LNCAP (cell line): ENCODE measurements at regions not wholly inside any gene's neighbourhood (a gene's known extent, or its start where the extent isn't known, plus 50 kb on each side); places are given as distances from the start of the nearest gene placed in this dataset.

Experiments
- TF ChIP-seq, protein P1 (sequence below): fragments of 450-650 bp; IDR thresholded peaks from 2 replicates; pipeline ENCODE4 v1.5.1; 2017; ENCODE audit warnings: mild to moderate bottlenecking

DNA sequence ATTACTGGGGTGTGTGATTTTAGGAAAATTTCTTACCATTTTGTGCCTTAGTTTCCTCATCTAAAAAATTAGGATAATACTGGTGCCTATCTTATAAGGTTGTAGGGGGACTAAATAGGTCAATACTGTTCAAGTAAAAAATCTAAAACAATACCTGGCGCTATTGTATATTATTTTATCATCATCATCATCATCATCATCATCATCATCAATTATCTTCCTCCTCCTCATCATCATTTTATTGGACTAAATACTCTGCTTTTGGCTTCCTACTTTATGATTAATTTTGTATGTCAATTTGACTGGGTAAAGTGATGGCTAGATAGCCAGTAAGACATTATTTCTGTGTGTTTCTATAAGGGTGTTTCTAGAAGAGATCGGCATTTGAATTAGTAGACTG, 435.5 kb downstream of the DHX35 start:
- TF ChIP-seq, protein P1, sequence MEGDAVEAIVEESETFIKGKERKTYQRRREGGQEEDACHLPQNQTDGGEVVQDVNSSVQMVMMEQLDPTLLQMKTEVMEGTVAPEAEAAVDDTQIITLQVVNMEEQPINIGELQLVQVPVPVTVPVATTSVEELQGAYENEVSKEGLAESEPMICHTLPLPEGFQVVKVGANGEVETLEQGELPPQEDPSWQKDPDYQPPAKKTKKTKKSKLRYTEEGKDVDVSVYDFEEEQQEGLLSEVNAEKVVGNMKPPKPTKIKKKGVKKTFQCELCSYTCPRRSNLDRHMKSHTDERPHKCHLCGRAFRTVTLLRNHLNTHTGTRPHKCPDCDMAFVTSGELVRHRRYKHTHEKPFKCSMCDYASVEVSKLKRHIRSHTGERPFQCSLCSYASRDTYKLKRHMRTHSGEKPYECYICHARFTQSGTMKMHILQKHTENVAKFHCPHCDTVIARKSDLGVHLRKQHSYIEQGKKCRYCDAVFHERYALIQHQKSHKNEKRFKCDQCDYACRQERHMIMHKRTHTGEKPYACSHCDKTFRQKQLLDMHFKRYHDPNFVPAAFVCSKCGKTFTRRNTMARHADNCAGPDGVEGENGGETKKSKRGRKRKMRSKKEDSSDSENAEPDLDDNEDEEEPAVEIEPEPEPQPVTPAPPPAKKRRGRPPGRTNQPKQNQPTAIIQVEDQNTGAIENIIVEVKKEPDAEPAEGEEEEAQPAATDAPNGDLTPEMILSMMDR: no peak

DNA sequence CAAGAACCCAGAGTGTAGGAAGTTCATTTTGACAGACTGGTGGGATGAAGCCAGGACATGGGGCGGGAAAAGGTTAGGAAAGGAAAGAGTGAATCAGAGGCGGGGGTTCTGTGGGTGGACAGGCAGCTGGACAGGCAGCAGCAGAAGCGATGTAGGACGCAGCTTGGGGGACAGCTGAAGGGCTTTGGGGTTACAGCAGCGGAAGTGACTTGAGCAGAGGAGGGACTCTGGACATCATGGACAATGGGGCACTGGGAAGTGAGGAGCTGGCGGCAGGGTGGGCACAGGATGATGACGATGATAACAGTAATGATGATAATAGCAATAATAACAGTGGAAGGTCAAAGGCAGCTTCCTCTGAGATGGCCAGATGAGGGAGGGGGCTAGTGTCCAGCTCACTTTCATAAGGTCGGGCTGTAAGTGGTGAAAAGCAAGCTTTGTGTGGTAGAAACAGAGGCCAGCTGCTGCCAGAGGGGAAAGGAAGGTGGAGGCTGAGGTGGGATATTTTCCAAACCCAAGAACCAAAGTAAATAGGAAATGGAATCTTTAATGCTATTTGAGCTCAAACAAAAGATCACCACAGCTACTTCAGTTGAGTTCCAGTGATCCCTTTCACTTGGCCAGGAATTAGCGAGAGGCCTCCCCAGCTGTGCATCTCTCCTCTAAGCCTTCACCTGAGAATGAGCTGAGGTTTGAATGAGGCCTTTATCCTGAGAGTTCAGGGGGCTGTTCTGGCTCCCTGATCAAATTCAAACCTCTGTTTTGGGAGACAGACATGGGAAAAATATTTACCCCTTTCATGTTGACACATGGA, 433.5 kb downstream of the DHX35 start:
- TF ChIP-seq, protein P1: no peak

DNA sequence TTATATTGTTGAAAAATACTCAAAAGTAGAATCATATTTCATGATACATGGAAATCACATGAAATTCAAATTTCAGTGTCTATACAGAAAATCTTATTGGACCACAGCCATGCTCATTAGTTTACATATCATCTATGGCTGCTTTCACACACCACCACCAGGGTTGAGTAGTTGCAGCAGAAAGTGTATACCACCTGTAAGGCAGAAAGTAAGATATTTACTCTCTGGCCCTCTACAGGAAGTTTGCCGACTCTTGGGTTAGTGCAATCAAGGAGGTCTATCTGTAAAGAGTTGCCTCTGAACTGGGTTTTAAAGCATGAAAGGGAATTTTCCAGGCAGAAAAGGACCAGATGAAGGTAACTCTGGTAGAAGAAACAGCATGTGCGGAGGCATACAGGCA, 432.3 kb downstream of the DHX35 start:
- TF ChIP-seq, protein P1: no peak

DNA sequence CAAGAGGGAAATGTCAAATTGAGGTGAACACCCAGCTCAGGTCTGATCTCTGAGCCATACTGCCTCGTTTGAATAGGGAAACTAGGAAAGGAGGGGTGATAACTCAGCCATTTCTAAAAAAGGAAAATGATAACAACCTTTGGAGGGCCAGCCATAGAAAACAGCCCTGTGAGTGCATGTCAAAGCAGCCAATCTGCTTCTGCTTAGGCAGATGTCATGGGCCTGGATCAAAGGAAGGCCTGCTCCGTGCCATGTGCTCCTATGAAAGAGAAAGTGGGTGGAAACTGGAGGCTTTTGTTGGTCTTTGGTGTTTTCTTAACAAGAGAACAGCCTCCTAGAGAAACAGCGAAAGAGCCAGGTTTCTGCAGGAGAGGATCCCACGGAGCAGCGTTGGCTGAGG, 428.0 kb downstream of the DHX35 start:
- TF ChIP-seq, protein P1: no peak

DNA sequence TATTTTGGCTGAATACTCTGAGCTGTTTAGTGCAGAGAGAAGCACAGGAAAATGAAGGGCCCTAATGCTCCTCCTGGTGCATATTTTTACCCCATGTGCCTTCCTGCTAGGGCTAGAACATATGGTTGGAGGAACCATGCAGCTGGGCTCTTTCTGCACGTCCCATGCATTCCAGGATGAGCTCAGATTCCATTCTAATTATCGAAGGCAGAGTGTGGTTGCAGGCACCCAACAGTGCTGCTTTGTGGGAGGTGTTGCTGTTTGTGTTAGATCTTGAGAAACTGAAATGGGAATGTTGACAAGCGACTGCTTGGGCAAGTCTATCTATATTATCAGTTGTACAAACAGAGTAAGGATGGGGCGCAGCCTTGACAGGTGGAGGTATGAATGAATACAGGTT, 419.5 kb downstream of the DHX35 start:
- TF ChIP-seq, protein P1: no peak

DNA sequence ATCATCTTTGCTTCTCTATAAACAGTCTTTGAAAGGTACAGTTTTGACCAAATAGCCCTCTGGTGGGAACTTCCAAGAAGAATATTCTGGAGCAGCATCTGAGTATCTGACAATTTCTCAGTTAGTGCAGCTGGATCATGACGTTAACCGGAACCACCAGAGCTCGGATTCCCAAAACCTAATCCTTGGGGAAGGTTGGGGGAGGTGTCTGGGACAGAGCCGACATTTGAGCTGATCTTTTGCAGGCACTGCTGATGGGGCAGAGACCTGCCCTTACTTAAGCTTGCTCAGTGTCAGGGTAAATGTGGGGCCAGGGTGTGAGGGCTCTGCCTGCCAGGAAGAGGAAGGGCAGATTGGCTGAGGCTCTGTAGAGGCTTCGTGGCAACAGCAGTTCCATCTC, 416.6 kb downstream of the DHX35 start:
- TF ChIP-seq, protein P1: no peak

DNA sequence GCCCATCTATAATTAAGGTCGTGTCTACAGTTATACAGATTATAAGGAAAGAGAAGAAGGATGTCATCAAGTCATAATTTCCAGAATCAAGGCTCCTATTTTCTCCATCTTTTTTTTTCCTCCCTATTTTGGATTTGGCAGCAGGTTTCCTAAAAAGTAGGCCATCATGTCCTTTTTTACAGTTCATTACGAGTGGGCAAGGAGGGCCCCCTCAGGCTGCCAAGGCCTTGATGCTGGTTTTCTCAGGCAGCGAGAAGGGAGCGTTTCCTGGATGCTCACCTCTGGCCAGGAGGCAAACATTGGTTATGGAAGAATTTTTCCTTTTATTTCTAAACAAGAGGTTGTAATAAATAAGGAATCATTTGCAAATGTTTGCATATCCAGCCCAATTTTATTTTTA, 414.6 kb downstream of the DHX35 start:
- TF ChIP-seq, protein P1: no peak

DNA sequence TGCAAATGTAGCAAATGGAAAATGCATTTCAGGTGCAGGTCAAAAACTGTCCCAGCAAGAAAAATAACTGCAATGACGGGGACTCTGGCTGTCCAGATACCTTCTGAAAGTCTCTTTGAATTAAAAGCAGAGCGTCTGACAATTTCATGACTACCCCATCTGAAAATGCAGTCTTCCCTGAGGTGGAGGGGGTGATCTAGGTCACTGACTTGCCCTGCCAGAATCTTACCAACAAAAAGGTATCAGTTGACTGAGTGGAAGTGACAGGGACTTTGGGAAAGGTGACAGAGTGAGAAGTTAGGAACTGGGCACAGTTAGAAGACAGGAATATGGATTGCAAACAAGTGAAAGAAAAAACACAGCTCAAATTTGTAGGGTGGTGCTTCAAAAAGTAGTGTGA, 402.2 kb downstream of the DHX35 start:
- TF ChIP-seq, protein P1: no peak
